Ishikawa (cell line): ENCODE measurements at regions not wholly inside any gene's neighbourhood (a gene's known extent, or its start where the extent isn't known, plus 50 kb on each side); places are given as distances from the start of the nearest gene placed in this dataset.

Source experiments
- CEBPB ChIP-seq: IDR thresholded peaks from 2 replicates; pipeline ENCODE4 v1.6.1; 2012
- EGR1 ChIP-seq: IDR thresholded peaks from 2 replicates; pipeline ENCODE4 v1.6.1; 2012
- EP300 ChIP-seq: IDR thresholded peaks from 2 replicates; pipeline ENCODE4 v1.6.1; 2012; ENCODE audit warnings: borderline replicate concordance
- FOXM1 ChIP-seq: IDR thresholded peaks from 2 replicates; pipeline ENCODE4 v1.6.1; 2012; ENCODE audit warnings: low read depth, borderline replicate concordance
- NFIC ChIP-seq: IDR thresholded peaks from 2 replicates; pipeline ENCODE4 v1.6.1; 2012
- RAD21 ChIP-seq: IDR thresholded peaks from 2 replicates; pipeline ENCODE4 v1.6.1; 2012; ENCODE audit warnings: low read depth
- REST ChIP-seq: IDR thresholded peaks from 2 replicates; pipeline ENCODE4 v1.6.1; 2012; ENCODE audit warnings: low read depth, mild to moderate bottlenecking
- TAF1 ChIP-seq: IDR thresholded peaks from 2 replicates; pipeline ENCODE4 v1.6.1; 2012; ENCODE audit warnings: low read depth, mild to moderate bottlenecking
- TCF12 ChIP-seq: IDR thresholded peaks from 2 replicates; pipeline ENCODE4 v1.6.1; 2012; ENCODE audit warnings: low read depth
- TEAD4 ChIP-seq: IDR thresholded peaks from 2 replicates; pipeline ENCODE4 v1.6.1; 2012
- YY1 ChIP-seq: IDR thresholded peaks from 2 replicates; pipeline ENCODE4 v1.6.1; 2012; ENCODE audit warnings: low read depth
- ZBTB7A ChIP-seq: IDR thresholded peaks from 2 replicates; pipeline ENCODE4 v1.6.1; 2012; ENCODE audit warnings: low read depth

- TF ChIP-seq TCF12, result no peak
- TF ChIP-seq EP300, result no peak
- no peak for TF ChIP-seq YY1
- no peak for TF ChIP-seq NFIC
- TF ChIP-seq TEAD4, result no peak
- TF ChIP-seq CEBPB, result no peak
- TF ChIP-seq EGR1, result no peak
- TF ChIP-seq REST, result no peak
- TF ChIP-seq TAF1, result no peak
- TF ChIP-seq RAD21, result no peak
- TF ChIP-seq FOXM1, result no peak
- TF ChIP-seq ZBTB7A, result no peak
Observed at GRCh38 chr7:118602090-118602489, 377.6 kb downstream of the ANKRD7 start.
